ENCODE measurements at regions not wholly inside any gene's neighbourhood (a gene's known extent, or its start where the extent isn't known, plus 50 kb on each side); places are given as distances from the start of the nearest gene placed in this dataset.

- WGBS, 2 donors = 54 to 65% methylated on average over 1 of the region's 1 CpG
- Histone ChIP-seq H3K36me3 (ENCODE audit: control insufficient read depth in 4 of 4, insufficient read depth in 4 of 4, low read length in 4 of 4) (no peaks in the 10 kb centered on the region), H3K27ac (ENCODE audit: low read depth in 1 of 2, low read length in 1 of 2) (no peak overlapping the region), H3K9me3 (ENCODE audit: control insufficient read depth in 4 of 4, insufficient read depth in 3 of 4, low read length in 3 of 4) (no peaks in the 10 kb centered on the region), H3K9ac (ENCODE audit: insufficient read depth in 1 of 2, low read length in 2 of 2) (no peak overlapping the region), H3K4me3 (no peak overlapping the region), H3K27me3 (ENCODE audit: control insufficient read depth in 3 of 3, insufficient read depth in 3 of 3, low read length in 2 of 3) (no peaks in the 10 kb centered on the region), H3K4me1 (ENCODE audit: control insufficient read depth in 5 of 5, insufficient read depth in 5 of 5, low read length in 5 of 5) (peaks cover 0 to 4% (median 0%) of the 10 kb centered on the region in 5 donors)
- no peak for DNase-seq
- no peak for TF ChIP-seq CTCF (IDR thresholded peaks at IDR 0.05; ENCODE audit: control extremely low read depth, extremely low read depth)
- no peak for ATAC-seq (ENCODE audit: insufficient read depth, low FRiP score)
Measured at GRCh38 chr2:190800528-190800927, 80.1 kb upstream of the GLS start.

- WGBS, 2 donors = 90% methylated on average over 3 of the region's 3 CpGs
- Histone ChIP-seq H3K9ac (ENCODE audit: insufficient read depth in 1 of 2, low read length in 2 of 2) (no peak overlapping the region), H3K27ac (ENCODE audit: low read depth in 1 of 2, low read length in 1 of 2) (no peak overlapping the region), H3K4me3 (no peak overlapping the region), H3K4me1 (ENCODE audit: control insufficient read depth in 5 of 5, insufficient read depth in 5 of 5, low read length in 5 of 5) (peaks cover 0 to 4% (median 0%) of the 10 kb centered on the region in 5 donors), H3K27me3 (ENCODE audit: control insufficient read depth in 3 of 3, insufficient read depth in 3 of 3, low read length in 2 of 3) (no peaks in the 10 kb centered on the region), H3K9me3 (ENCODE audit: control insufficient read depth in 4 of 4, insufficient read depth in 3 of 4, low read length in 3 of 4) (no peaks in the 10 kb centered on the region), H3K36me3 (ENCODE audit: control insufficient read depth in 4 of 4, insufficient read depth in 4 of 4, low read length in 4 of 4) (no peaks in the 10 kb centered on the region)
- ATAC-seq (ENCODE audit: insufficient read depth, low FRiP score) (no peak), DNase-seq (no peak)
- no peak for TF ChIP-seq CTCF (IDR thresholded peaks at IDR 0.05; ENCODE audit: control extremely low read depth, extremely low read depth)
Measured at GRCh38 chr2:190802129-190802528, 78.5 kb upstream of the GLS start.

- Histone ChIP-seq H3K9me3 (ENCODE audit: control insufficient read depth in 4 of 4, insufficient read depth in 3 of 4, low read length in 3 of 4) (no peaks in the 10 kb centered on the region), H3K27me3 (ENCODE audit: control insufficient read depth in 3 of 3, insufficient read depth in 3 of 3, low read length in 2 of 3) (no peaks in the 10 kb centered on the region), H3K27ac (ENCODE audit: low read depth in 1 of 2, low read length in 1 of 2) (no peak overlapping the region), H3K4me3 (no peak overlapping the region), H3K9ac (ENCODE audit: insufficient read depth in 1 of 2, low read length in 2 of 2) (no peak overlapping the region), H3K36me3 (ENCODE audit: control insufficient read depth in 4 of 4, insufficient read depth in 4 of 4, low read length in 4 of 4) (no peaks in the 10 kb centered on the region), H3K4me1 (ENCODE audit: control insufficient read depth in 5 of 5, insufficient read depth in 5 of 5, low read length in 5 of 5) (peaks cover 0 to 4% (median 0%) of the 10 kb centered on the region in 5 donors)
- no peak for ATAC-seq (ENCODE audit: insufficient read depth, low FRiP score)
- no peak for TF ChIP-seq CTCF (IDR thresholded peaks at IDR 0.05; ENCODE audit: control extremely low read depth, extremely low read depth)
- DNase-seq = no peak
- WGBS, 2 donors = 92% methylated on average over 1 of the region's 1 CpG
Measured at GRCh38 chr2:190802626-190803209, 77.9 kb upstream of the GLS start.

Measured in lung (tissue), 11 donors.